T1000 (cell line): ENCODE measurements at regions not wholly inside any gene's neighbourhood (a gene's known extent, or its start where the extent isn't known, plus 50 kb on each side); places are given as distances from the start of the nearest gene placed in this dataset.
"Not testable (repeated sequence)": the region's sequence is repeated elsewhere in the genome, so short reads cannot be mapped to it uniquely, and the experiment has no call there.

Source experiments
- DNase-seq: peaks from one replicate; lab custom pipeline; 2025; ENCODE audit warnings: mixed read lengths; lab: John Stamatoyannopoulos, UW

DNA sequence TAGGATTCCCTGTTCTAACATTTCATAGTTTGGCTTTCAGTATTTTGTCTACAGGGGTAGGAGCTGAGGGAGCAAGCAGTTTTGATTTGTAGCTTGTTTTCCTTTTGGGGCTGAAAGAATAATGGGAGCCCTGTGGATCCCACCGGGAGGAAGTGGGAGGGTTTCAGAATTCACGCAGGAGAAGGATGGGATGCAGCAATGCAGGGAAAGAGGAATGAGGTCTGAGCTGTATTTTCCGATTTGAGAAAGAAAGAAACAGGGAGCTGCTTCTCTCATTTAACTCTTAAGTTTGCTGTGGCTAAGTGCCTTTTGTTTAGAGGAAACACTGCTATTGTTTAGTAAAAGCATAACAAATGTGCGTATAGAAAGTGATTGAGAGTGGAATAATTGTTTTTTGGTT lies 141.0 kb downstream of the ADCYAP1 start:
- DNase-seq: no peak

DNA sequence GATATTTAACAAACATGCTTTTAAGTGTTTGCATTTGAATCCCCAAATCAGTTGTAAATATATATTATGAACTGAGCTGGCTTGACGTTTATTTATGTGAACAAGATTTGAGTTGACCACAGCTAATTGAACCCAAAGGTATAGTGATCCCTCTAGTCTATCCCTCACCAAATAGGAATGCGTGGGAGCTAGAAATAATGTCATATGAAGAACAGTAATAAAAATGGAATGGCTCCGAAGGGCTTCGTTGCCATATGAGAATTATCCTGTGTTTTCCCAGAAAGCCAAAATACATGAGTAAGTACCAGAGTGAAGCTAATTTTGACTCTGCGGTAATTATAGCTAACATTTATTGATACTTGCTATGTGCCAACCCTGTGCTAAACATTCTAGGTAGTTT lies 142.7 kb downstream of the ADCYAP1 start:
- no peak for DNase-seq

- no peak for DNase-seq
These were observed 143.4 kb downstream of the ADCYAP1 start for GRCh38 chr18:1048032-1048431.

DNA sequence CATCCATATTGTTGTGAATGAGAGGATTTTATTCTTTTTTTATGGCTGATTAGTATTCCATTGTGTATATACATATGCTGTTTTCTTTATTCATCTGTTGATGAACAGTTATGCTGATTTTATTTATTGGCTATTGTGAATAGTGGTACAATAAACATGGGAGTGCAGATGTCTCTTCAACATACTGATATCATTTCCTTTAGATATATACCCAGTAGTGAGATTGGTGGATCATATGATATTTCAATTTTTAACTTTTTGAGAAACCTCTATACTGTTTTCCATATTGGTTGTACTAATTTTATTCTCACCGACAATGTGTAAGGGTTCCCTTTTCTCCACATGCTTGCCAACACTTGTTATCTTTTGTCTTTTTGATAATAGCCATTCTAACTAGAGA lies 144.5 kb downstream of the ADCYAP1 start:
- DNase-seq: no peak

GRCh38 chr18:1050012-1050657 lies 145.5 kb downstream of the ADCYAP1 start:
- no peak for DNase-seq

DNA sequence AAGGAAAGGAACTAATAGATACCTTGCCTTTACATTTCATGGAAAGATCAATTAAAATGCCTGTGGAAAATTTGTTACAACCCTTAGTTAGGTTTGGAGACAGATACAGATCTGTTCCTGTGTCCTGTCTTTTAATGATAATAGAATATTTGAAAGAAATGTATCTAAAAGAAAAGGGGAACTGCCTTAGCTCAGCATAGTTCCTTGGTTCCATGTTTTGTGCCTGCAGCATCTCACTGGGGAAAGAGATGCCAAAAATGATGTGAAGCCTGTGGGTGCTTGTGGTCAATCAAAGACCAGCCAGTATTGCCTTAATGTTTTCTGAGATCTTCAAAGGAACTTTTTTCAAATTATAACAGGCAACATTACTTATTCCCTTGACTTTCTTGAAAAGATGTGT lies 147.6 kb downstream of the ADCYAP1 start:
- no peak for DNase-seq

DNA sequence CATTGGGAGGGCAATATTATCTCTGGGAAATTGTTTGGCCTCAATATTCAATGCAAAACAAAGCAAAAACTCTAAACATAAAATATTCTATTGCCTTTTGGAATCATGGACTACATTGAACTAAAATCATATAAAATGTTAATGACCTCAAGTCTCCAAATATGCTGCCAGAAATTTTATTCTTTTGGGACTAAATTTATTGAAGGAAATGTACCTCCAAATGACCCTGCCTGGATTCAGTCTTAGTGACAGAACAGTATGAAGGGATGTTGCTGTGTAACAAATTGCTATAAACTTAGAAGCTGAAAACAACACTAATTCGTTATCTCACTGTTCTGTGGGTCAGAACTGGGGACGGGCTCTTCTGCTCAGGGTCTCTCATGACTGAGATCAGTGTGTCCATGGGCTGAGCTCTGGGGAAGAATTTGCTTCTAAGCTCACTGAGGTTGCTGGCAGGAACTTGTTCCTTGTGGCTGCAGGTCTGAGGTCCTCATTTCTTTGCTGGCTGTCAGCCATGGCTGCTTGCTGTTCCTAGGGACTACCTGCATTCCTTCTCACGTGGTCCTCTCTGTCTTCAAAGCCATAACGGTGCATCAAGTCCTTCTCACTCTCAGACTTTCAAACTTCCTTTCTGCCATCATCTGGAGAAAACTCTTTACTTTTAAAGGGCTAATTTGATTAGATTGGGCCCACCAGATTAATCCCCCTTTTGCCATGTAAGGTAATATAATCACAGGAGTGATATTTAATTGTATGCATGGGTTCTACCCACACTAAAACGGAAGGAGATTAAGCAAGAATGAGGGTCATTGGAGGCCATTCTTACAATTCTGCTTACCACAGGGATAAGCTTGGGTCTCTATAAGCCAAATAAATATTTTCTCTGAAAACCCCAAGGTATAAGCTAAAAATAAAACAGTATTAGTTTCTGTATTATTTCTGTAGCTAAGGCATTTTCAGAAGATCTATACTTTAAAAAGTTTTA lies 149.0 kb downstream of the ADCYAP1 start:
- DNase-seq: no peak

GRCh38 chr18:1056404-1056803 lies 151.7 kb downstream of the ADCYAP1 start:
- no peak for DNase-seq

DNA sequence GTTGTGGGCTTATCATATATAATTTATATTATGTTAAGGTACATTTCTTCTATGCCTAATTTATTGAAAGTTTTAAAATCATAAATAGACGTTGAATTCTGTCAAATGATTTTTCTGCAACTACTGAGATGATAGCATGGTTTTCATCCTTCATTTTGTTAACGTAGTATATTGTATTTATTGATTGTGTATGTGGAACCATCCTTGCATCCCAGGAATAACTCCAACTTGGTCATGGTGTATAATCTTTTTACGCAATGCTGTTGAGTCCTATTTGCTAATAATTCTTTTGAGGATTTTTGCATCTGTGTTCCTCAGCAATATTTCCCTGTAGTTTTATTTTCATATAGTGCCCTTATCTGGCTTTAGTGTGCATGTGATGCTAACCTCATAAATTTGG lies 152.7 kb downstream of the ADCYAP1 start:
- no peak for DNase-seq

GRCh38 chr18:1062588-1062987 lies 157.9 kb downstream of the ADCYAP1 start:
- no peak for DNase-seq

GRCh38 chr18:1075322-1075721 lies 170.7 kb downstream of the ADCYAP1 start:
- no peak for DNase-seq

DNA sequence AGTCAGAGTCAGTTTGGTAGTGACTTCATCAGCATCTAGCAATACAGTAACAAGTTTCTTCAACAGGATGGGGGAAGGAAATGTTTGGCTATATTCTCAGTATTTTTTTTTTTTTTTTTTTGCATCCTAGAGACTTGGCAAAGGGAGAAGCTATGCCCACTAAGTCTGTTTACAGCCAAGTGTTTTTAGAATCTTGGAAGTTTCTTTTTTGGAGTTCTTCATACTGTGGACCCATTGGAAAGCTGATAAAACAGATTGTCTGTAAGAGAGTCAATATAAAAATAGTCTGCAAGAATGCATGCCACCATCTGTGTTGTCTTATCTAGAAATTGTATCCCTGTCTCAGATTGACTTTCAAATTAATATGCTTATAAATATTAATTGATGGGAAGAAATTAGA lies 171.2 kb downstream of the ADCYAP1 start:
- DNase-seq: no peak

- no peak for DNase-seq
These were observed 173.6 kb downstream of the ADCYAP1 start for GRCh38 chr18:1078301-1078700.

- not testable (repeated sequence) for DNase-seq
These were observed 179.0 kb downstream of the ADCYAP1 start for GRCh38 chr18:1083675-1084074.

DNA sequence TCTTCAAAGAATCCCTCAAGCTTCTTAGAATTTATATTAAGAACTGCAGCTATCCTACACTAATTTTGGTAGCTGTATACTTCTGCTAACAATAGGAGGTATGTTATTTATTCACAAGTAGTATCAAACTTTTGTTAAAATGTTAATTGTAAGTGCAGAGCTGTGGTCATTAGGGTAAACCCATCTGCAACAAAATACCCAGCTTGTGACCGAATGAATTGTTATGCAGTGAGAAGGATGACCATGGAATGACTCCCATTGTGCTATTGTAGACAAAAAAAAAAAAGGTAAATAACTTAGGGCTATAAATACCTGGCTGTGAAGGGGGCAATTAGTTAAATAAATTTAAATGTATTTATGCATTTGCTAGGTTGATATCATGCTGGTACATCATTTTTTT lies 186.1 kb downstream of the ADCYAP1 start:
- no peak for DNase-seq

GRCh38 chr18:1092228-1092627 lies 187.6 kb downstream of the ADCYAP1 start:
- no peak for DNase-seq

DNA sequence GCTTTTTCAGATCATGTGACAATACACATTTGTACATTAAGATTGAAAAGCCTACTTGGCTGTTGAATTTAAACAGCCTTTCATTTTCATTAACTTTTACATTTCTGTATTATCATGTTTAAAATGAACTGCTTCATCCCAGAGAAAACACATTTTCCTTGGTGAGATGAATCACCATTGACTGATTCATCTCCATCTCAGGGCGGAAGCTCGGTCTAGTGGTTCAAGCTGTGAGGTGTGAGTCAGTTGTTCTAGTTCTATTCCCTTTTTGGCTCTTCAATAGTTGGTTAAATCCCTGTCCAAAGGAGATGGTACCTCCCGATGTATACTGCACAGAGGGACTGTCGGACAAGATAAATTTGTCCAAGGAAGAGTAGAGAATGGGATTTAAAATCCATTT lies 189.7 kb downstream of the ADCYAP1 start:
- DNase-seq: no peak

DNA sequence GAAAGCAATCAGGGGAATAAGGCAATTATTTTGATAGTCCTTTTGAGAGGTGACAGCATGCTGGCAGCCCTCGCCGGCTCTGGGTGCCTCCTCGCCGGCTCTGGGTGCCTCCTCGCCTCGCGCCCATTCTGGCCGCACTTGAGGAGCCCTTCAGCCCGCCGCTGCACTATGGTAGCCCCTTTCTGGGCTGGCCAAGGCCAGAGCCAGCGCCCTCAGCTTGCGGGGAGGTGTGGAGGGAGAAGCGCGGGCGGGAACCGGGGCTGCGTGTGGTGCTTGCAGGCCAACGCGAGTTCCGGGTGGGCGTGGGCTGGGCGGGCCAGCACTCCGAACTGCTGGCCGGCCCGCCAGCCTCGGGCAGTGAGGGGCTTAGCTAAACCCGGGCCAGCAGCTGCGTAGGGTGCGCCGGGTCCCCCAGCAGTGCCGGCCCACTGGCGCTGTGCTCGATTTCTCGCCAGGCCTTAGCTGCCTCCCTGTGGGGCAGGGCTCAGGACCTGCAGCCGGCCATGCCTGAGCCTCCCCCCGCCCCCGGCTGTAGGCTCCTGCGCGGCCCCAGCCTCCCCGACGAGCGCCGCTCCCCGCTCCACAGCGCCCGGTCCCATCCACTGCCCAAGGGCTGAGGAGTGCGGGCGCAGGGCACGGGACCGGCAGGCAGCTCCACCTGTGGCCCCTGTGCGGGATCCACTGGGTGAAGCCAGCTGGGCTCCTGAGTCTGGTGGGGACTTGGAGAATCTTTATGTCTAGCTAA lies 193.5 kb downstream of the ADCYAP1 start:
- DNase-seq: not testable (repeated sequence)

- no peak for DNase-seq
These were observed 198.2 kb downstream of the ADCYAP1 start for GRCh38 chr18:1102848-1103247.

- DNase-seq: no peak
These were observed 198.9 kb downstream of the ADCYAP1 start for GRCh38 chr18:1103537-1103936.

- no peak for DNase-seq
These were observed 199.7 kb downstream of the ADCYAP1 start for GRCh38 chr18:1104181-1104881.

GRCh38 chr18:1124495-1124894 lies 219.8 kb downstream of the ADCYAP1 start:
- no peak for DNase-seq
